ENCODE measurements at regions not wholly inside any gene's neighbourhood (a gene's known extent, or its start where the extent isn't known, plus 50 kb on each side); places are given as distances from the start of the nearest gene placed in this dataset.

- DNase-seq (ENCODE audit: low read depth, low spot score) = no peak
Measured at GRCh38 chr15:70428211-70428822, 330.6 kb upstream of the TLE3 start.

DNA sequence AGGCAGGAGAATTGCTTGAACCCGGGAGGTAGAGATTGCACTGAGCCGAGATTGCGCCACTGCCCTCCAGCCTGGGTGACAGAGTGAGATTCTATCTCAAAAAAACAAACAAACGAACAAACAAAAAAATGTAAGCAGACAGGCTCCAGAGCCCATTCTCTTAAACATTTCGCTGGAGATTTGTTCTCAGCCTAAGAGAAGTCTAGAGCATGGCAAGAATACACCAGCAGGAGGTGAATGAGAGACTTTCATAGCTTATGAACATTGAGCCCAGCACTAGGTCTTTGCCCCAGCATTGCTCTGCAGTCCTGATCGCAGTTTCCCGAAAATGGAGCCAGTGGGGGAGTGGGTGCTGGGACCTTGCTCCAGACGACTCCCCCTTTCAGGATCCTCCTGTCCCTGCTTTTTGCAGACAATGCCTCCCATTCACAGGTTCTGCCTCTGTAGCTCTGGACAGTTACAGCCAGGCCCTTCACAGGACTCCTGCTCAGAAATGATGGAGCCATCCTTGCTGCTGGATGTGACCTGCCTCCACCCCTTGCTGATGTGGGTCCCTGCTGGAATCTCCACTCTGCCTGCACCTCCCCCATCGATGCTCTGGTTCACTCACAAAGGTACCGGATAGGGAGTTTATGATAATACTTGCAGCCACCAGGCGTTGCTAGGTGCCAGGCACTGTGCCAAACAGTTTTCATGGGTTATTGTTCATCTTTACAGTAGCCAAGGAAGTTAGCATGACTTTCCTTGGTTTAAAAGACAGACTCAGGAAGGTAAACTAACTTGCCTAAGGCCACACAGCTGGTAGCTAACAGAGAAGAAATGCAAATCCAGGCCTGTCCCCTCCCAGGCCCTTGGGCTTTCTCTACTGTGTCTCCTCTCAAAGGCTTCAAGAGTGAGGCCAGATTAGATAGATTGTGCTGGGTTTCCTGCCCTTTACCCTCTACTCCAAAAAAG, 329.7 kb upstream of the TLE3 start:
- peak; percentile 88 for DNase-seq (ENCODE audit: low read depth, low spot score)

- no peak for DNase-seq (ENCODE audit: low read depth, low spot score)
Measured at GRCh38 chr15:70426096-70426821, 328.5 kb upstream of the TLE3 start.

GRCh38 chr15:70424937-70425411, 327.3 kb upstream of the TLE3 start:
- DNase-seq (ENCODE audit: low read depth, low spot score) = no peak

DNA sequence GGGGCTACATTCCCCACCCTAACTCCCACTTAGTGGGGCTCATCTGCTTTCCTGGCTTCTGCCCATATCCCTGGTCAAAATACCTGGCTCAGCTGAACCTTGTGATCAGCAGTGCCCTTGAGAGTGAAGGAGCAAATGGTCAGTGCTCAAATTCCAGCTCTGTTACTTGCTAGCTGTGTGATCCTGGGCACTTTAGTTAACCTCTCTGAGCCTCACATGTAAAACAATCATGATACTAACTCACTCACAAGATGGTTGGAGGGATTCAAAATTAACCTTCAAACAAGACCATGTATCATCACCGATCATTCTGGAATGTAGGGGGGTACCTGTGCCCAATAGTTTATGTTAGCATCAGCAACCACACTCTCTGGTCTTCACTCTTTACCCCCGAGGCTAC, 325.6 kb upstream of the TLE3 start:
- DNase-seq (ENCODE audit: low read depth, low spot score) = no peak

- no peak for DNase-seq (ENCODE audit: low read depth, low spot score)
Measured at GRCh38 chr15:70422342-70422741, 324.6 kb upstream of the TLE3 start.

GRCh38 chr15:70420948-70421482, 323.3 kb upstream of the TLE3 start:
- peak; percentile 27 for DNase-seq (ENCODE audit: low read depth, low spot score)

GRCh38 chr15:70420086-70420947, 322.6 kb upstream of the TLE3 start:
- DNase-seq (ENCODE audit: low read depth, low spot score) = peak; percentile 67

- no peak for DNase-seq (ENCODE audit: low read depth, low spot score)
Measured at GRCh38 chr15:70418943-70419342, 321.2 kb upstream of the TLE3 start.

GRCh38 chr15:70417535-70417934, 319.8 kb upstream of the TLE3 start:
- no peak for DNase-seq (ENCODE audit: low read depth, low spot score)

GRCh38 chr15:70416829-70417228, 319.1 kb upstream of the TLE3 start:
- no peak for DNase-seq (ENCODE audit: low read depth, low spot score)

DNA sequence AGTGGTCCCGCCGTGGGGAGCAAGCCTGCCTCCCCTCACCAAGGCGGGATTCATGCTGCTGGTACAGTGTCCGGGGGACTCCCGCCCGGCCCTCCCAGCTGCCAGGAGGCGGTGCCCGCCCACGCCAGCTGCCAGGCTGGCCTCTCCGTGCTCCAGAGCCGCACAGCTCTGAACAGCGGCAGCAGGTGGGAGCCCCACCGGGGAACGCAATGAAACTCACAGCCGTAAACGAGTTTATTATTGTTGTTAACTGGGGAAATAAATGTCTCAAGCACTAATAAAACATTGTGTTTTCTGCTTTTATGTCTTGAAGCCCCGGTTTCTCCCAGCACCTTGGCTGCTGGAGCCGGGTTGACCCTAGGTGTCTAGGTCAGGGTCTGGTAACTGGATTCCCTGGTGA, 317.7 kb upstream of the TLE3 start:
- no peak for DNase-seq (ENCODE audit: low read depth, low spot score)

GRCh38 chr15:70414626-70415025, 316.9 kb upstream of the TLE3 start:
- DNase-seq (ENCODE audit: low read depth, low spot score) = no peak

DNA sequence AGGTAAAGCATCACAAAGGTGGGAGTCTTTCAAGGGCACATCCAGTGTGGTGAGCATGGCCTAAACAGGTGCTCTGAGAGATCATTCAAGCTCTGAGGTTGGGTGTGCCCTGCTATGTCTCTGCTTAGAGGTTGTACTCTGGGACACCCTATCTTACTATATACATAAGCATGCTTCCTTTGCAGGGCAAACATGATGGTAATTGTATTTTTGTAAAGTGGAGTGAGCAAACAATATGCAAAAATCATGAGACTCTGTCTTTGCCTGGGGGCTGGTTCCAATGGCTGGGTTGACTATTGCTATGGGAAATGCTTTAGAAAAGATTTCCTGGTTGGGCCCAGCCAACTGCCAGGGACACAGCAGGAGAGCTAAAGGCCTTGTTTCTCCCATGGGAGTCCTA, 315.1 kb upstream of the TLE3 start:
- no peak for DNase-seq (ENCODE audit: low read depth, low spot score)

DNA sequence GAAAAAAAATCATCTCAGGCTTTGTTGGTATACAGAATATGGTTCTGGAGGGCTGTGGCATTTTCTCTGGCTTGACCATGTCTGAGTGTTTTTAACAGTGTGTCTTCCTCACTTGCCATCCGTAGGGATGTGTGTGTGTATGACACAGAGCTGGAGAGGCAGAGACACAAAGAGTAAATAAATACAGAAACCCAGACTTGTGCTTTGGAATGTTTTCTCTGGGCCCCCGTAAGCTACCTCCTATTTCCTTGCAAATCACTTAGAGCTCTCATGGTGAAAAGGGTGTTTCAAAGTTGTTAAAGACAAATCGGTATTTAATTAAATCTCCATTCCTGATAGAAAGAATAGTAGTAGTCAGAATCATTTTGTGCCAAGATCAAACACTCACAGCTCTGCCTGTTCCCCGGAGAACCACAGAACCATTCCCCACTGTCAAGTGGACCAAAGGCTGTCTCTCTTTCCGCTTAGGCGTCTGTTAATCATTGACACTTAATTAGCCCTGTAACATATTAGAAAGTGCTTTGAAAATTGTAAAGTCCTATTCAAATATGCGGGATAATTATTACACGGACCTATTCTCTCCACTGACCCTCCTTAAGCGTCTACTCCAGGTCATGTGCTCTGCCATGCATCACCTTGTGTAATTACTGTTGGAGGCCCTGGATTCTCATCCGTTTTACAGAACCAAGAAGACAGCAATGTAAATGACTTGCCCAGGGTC, 313.6 kb upstream of the TLE3 start:
- no peak for DNase-seq (ENCODE audit: low read depth, low spot score)

DNA sequence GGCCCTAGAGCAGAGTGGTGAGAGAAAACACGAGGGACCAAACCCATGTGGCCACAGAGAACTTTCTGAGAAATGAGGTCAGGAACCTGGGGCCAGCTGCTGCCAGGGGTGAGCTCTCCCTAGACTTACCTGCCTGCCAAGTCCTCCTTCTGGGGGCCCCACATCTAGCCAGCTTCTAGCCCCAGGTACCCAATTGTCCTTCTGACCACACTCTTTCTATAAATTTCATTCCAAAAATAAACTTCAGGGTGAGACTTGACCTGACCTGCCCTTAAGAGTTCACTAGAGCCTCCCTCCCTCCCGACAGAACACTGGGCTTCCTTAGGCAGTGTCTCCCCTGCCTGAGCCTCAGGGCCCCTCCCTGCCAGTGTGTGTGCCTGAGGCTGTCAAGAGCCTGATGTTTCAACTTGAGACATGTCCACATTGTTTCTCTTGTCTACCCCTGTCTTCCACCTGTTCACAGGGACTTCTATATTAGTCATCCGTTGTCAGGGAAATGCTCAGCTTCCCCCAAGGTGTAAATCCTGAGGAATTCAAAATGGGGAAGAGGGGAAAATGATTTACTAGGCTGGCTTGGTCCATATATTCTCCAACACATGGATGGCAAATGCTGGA, 312.8 kb upstream of the TLE3 start:
- DNase-seq (ENCODE audit: low read depth, low spot score) = peak; percentile 45

DNA sequence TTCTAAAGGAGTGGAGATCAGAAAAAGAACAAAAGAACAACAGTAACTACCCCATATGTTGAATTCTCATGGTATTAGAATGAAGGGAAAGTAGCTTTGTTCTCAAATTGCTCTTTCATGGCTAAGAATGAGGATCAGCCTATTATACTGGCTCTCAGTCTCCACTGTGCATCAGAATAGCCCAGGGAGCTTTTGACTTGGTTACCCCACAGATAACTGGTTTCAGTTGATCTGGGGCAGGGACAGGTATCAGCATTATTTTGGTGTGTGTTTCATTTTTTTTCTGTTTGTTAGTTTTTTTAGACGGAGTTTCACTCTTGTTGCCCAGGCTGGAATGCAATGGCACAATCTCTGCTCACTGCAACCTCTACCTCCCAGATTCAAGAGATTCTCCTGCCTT, 311.7 kb upstream of the TLE3 start:
- DNase-seq (ENCODE audit: low read depth, low spot score) = no peak

DNA sequence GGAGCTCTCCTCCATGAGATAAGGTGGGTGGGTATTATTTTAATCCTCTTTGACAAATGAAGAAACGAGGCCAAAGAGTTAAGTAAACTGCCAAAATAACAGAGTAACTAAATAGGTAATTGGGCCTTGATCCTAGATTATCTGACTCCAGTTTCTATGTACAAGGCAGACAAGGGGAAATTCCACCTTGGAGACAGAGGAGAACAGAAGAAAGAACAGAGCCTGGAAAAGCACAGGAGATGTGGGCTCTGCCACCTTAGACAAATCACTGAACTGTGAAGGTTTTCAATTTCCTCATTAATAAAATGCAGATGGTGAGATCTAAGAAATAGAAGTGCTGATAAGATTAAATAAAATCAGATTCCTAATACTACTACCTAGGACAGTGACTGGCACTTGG, 310.2 kb upstream of the TLE3 start:
- no peak for DNase-seq (ENCODE audit: low read depth, low spot score)

DNA sequence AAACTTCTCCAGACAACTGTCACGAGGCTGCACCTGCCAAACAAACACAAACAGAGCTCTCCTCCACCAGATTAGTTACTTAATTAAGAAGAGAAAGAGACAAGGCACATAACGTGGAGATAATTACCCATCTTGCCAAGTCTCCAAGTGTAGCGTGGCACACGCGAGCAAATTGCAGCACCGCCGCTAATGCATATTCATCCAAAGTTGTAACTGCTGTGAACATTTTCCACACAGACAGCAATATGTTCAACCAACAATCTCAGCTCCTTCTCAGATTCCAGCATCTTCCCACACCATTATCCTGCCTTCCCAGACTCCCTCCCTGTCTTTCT, 309.6 kb upstream of the TLE3 start:
- no peak for DNase-seq (ENCODE audit: low read depth, low spot score)
